ENCODE measurements at regions not wholly inside any gene's neighbourhood (a gene's known extent, or its start where the extent isn't known, plus 50 kb on each side); places are given as distances from the start of the nearest gene placed in this dataset.
"Not testable (repeated sequence)": the region's sequence is repeated elsewhere in the genome, so short reads cannot be mapped to it uniquely, and the experiment has no call there.

GRCh38 chr7:26424319-26424718, 132.7 kb downstream of the SNX10 start:
- DNase-seq; intact Hi-C loops (cut with micrococcal nuclease); ATAC-seq: not testable (repeated sequence)

- ATAC-seq = no peak
- intact Hi-C loops (cut with micrococcal nuclease) = no loop called here
- no peak for DNase-seq
Observed at GRCh38 chr7:26425655-26426054, 134.0 kb downstream of the SNX10 start.

- intact Hi-C loops (cut with micrococcal nuclease) = no loop called here
- DNase-seq (no peak), ATAC-seq (no peak)
Observed at GRCh38 chr7:26426096-26426495, 134.4 kb downstream of the SNX10 start.

- intact Hi-C loops (cut with micrococcal nuclease) = no loop called here
- no peak for ATAC-seq
- no peak for DNase-seq
Observed at GRCh38 chr7:26428571-26428970, 136.9 kb downstream of the SNX10 start.

- intact Hi-C loops (cut with micrococcal nuclease) = no loop called here
- ATAC-seq = no peak
- no peak for DNase-seq
Observed at GRCh38 chr7:26429168-26429567, 137.5 kb downstream of the SNX10 start.

- ATAC-seq = no peak
- intact Hi-C loops (cut with micrococcal nuclease) = no loop called here
- DNase-seq = no peak
Observed at GRCh38 chr7:26434974-26435373, 143.3 kb downstream of the SNX10 start.

- ATAC-seq (no peak), DNase-seq (no peak)
- intact Hi-C loops (cut with micrococcal nuclease) = no loop called here
Observed at GRCh38 chr7:26437003-26437532, 145.4 kb downstream of the SNX10 start.

GRCh38 chr7:26438078-26438477, 146.4 kb downstream of the SNX10 start:
- ATAC-seq = no peak
- intact Hi-C loops (cut with micrococcal nuclease) = no loop called here
- DNase-seq = no peak

GRCh38 chr7:26439521-26440232, 148.0 kb downstream of the SNX10 start:
- intact Hi-C loops (cut with micrococcal nuclease) = no loop called here
- DNase-seq = no peak
- ATAC-seq = no peak

- no peak for ATAC-seq
- intact Hi-C loops (cut with micrococcal nuclease) = no loop called here
- no peak for DNase-seq
Observed at GRCh38 chr7:26440233-26441001, 148.8 kb downstream of the SNX10 start.

GRCh38 chr7:26441002-26441521, 149.4 kb downstream of the SNX10 start:
- intact Hi-C loops (cut with micrococcal nuclease) = no loop called here
- ATAC-seq (no peak), DNase-seq (no peak)

GRCh38 chr7:26441611-26442277, 150.1 kb downstream of the SNX10 start:
- DNase-seq (no peak), ATAC-seq (no peak)
- intact Hi-C loops (cut with micrococcal nuclease) = no loop called here

GRCh38 chr7:26443006-26443405, 151.3 kb downstream of the SNX10 start:
- no peak for ATAC-seq
- intact Hi-C loops (cut with micrococcal nuclease) = no loop called here

GRCh38 chr7:26443751-26444150, 152.1 kb downstream of the SNX10 start:
- intact Hi-C loops (cut with micrococcal nuclease) = no loop called here
- DNase-seq (no peak), ATAC-seq (no peak)

More at GRCh38 chr7:26443006-26443405, 151.3 kb downstream of the SNX10 start:
- no peak for DNase-seq

GRCh38 chr7:26444555-26444954, 152.9 kb downstream of the SNX10 start:
- DNase-seq (no peak), ATAC-seq (no peak)
- intact Hi-C loops (cut with micrococcal nuclease) = no loop called here

GRCh38 chr7:26447116-26447515, 155.5 kb downstream of the SNX10 start:
- intact Hi-C loops (cut with micrococcal nuclease) = no loop called here
- DNase-seq (no peak), ATAC-seq (no peak)

GRCh38 chr7:26449175-26450165, 157.8 kb downstream of the SNX10 start:
- no peak for DNase-seq
- no peak for ATAC-seq
- intact Hi-C loops (cut with micrococcal nuclease) = no loop called here

GRCh38 chr7:26451997-26452396, 160.3 kb downstream of the SNX10 start:
- intact Hi-C loops (cut with micrococcal nuclease) = no loop called here
- ATAC-seq = no peak

GRCh38 chr7:26454180-26454579, 162.5 kb downstream of the SNX10 start:
- intact Hi-C loops (cut with micrococcal nuclease) = no loop called here
- DNase-seq (no peak), ATAC-seq (no peak)

More at GRCh38 chr7:26451997-26452396, 160.3 kb downstream of the SNX10 start:
- no peak for DNase-seq

Measured in left ventricle myocardium superior (tissue), 1 donor.